Hematopoietic multipotent progenitor cell treated with erythropoietin and hydrocortisone succinate and interleukin-3 and kit ligand, for 8 days (in vitro differentiated cells): ENCODE measurements at regions not wholly inside any gene's neighbourhood (a gene's known extent, or its start where the extent isn't known, plus 50 kb on each side); places are given as distances from the start of the nearest gene placed in this dataset.
"Not testable (repeated sequence)": the region's sequence is repeated elsewhere in the genome, so short reads cannot be mapped to it uniquely, and the experiment has no call there.

ENCODE experiments used
- DNase-seq: peaks from one replicate; pipeline ENCODE4 v3.0.0-alpha.2; 2015

- no peak for DNase-seq
These were observed 228.5 kb upstream of the RASGEF1B start for GRCh38 chr4:81700189-81700588.

GRCh38 chr4:81698538-81699296, 227.0 kb upstream of the RASGEF1B start:
- no peak for DNase-seq

- no peak for DNase-seq
These were observed 222.6 kb upstream of the RASGEF1B start for GRCh38 chr4:81694176-81694913.

GRCh38 chr4:81690871-81691270, 219.2 kb upstream of the RASGEF1B start:
- no peak for DNase-seq

- DNase-seq: no peak
These were observed 216.4 kb upstream of the RASGEF1B start for GRCh38 chr4:81688085-81688484.

GRCh38 chr4:81687471-81687870, 215.8 kb upstream of the RASGEF1B start:
- DNase-seq: no peak

- DNase-seq: no peak
These were observed 213.4 kb upstream of the RASGEF1B start for GRCh38 chr4:81685104-81685503.

GRCh38 chr4:81684352-81684751, 212.6 kb upstream of the RASGEF1B start:
- DNase-seq: peak; percentile 76

- DNase-seq: no peak
These were observed 210.8 kb upstream of the RASGEF1B start for GRCh38 chr4:81682492-81682891.

- DNase-seq: no peak
These were observed 207.6 kb upstream of the RASGEF1B start for GRCh38 chr4:81679315-81679714.

GRCh38 chr4:81678801-81679200, 207.1 kb upstream of the RASGEF1B start:
- DNase-seq: no peak

GRCh38 chr4:81676537-81676936, 204.8 kb upstream of the RASGEF1B start:
- no peak for DNase-seq

GRCh38 chr4:81675791-81676393, 204.2 kb upstream of the RASGEF1B start:
- no peak for DNase-seq

GRCh38 chr4:81673961-81674360, 202.3 kb upstream of the RASGEF1B start:
- DNase-seq: no peak

- DNase-seq: not testable (repeated sequence)
These were observed 196.6 kb upstream of the RASGEF1B start for GRCh38 chr4:81668328-81668727.

- no peak for DNase-seq
These were observed 195.8 kb upstream of the RASGEF1B start for GRCh38 chr4:81667539-81667938.

- DNase-seq: no peak
These were observed 194.8 kb upstream of the RASGEF1B start for GRCh38 chr4:81666491-81666890.

GRCh38 chr4:81665649-81666048, 193.9 kb upstream of the RASGEF1B start:
- no peak for DNase-seq

- no peak for DNase-seq
These were observed 193.3 kb upstream of the RASGEF1B start for GRCh38 chr4:81665045-81665444.

GRCh38 chr4:81664079-81664478, 192.4 kb upstream of the RASGEF1B start:
- DNase-seq: no peak

GRCh38 chr4:81663368-81663767, 191.7 kb upstream of the RASGEF1B start:
- no peak for DNase-seq

GRCh38 chr4:81659051-81659450, 187.3 kb upstream of the RASGEF1B start:
- no peak for DNase-seq

GRCh38 chr4:81652069-81652478, 180.4 kb upstream of the RASGEF1B start:
- DNase-seq: no peak
